Glomerular visceral epithelial cell (primary cell): ENCODE measurements at regions not wholly inside any gene's neighbourhood (a gene's known extent, or its start where the extent isn't known, plus 50 kb on each side); places are given as distances from the start of the nearest gene placed in this dataset.
"Not testable (repeated sequence)": the region's sequence is repeated elsewhere in the genome, so short reads cannot be mapped to it uniquely, and the experiment has no call there.

Experiments
- DNase-seq: peaks from one replicate; pipeline ENCODE4 v3.0.0-alpha.2; 2016; ENCODE audit errors: extremely low spot score

DNA sequence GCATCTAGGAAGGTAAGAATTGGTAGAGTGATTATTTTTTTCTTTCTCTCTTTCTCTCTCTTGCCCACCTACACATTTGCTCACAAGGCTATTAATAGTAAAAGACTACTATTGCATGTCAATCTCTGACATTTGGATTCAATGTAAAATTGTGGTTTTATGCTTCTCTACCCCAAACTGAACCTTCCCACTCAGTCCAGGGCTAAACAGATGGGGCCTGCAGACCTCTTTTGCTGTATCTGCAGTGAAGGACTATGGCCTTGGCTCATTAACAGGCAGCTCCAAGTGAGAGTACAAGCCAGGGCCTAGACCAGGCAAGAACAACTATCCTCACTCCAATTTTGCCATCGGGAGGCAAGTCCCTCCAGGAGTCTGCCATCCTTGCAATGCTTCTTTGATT lies 68.3 kb upstream of the ARL4C start:
- no peak for DNase-seq

DNA sequence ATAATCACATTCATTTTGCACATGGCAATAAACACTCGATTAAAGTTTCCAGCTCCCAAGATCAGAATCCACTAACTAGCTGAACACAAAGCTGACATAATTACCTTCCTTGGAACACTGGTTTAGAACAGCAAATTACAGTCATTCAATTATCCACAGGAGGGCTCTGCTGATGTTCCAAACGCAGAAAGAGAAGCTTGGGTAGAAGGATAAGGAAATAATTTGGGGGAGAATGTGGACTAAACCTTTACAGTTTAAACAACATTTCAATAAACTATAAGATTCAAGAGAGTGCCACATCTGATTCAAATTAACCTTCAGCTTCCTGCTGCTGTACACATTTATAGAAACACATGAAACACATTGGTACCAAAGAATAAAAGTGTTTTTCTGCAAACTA lies 67.8 kb upstream of the ARL4C start:
- no peak for DNase-seq

DNA sequence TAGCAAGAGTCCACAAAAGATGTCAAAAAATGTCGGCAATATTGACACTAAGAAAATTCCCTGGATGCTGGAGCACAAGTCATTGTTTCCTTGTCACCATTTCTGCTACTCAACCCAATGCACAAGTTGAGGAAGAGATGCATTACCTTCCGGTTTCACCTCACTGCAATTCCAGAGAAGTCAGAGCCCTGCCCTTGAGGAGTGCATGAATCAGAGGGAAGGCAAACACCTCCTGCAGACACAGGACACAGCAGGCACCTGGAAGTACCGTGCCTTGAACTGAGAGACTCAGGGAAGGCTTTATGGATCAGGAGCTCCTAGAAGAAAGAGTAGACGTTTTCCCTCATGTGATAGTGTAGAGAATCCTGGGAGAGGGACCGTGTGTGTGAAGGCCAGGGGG lies 62.7 kb upstream of the ARL4C start:
- no peak for DNase-seq

DNA sequence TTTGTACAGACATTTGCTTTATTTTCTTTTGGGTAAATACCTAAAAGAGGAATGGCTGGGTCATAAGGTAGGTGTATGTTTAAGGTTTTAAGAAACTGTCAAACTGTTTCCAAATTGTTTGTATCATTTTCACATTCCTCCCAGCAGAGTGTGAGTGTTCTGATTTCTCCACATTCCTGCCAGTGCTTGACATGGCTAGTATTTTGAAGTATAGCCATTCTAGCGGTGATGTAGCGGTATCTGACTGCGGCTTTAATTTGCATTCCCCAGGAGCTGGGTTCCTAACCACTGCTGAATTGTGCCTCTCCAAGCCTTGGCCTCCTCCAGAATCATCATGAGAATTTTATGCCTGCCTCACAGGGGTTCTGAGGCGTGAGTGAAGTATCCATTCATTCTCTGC lies 61.8 kb upstream of the ARL4C start:
- no peak for DNase-seq

DNA sequence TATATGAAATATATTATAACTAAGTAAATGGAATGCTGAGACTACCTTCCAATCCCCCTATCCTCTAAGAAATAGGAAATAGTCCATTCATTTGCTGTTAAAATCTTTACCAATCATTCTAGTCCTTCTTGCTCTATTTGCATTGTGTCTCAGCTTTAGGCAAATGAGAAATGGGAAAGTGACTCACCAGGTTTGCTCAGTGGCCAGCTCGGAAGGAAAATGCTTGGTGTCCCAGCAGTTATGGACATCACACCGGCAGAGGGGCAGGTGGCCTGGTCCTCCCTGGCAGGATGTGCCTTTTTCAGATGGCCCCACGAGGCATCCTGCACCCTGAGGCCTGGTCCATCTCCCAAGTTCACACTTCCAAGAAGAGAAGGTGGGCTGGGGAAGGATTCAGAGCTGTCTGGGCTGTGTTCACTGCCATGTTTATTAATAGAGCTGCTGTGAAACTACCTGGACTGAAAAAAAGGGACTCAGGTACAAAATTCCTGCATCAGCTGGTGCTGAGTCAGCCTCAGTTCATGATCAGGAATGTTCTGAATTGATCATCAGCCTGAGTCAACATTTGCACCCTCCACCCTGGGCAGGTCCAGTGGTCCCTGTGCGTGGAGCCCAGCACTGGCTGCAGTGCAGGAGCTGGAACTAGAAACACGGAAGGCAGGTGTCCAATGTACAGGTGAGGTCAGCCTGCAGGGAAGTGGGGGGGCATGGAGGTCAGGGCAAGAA lies 60.1 kb upstream of the ARL4C start:
- DNase-seq = peak; percentile 42

DNA sequence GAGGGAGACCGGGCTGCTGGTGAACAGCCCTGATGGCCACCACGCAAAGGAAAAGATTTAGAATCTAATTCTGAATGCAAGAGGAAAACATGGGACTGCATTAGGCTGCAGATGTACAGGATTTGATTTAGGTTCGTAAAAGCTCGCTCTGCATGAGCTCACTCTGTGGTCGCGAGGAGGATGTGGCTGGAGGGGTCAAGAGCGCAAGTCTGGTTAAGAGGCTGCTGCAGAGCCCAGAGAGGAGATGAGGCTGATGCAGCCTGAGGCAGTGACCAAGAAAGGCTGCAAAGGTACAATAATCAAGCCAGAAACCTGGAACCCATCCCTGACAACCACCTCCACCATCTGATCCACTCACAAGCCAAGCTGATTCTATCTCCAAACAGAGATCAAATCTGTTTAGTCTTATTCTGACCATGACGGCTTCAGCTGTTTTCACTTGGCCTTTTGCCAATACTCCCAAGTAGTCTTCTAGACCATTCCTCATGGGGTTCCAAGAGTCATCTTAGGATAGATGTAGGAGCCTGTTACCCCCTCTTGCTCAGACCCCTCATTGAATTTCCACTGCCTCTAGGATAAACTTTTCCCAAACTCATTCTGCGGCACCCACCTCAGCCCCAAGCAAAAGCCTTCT lies 58.9 kb upstream of the ARL4C start:
- peak; percentile 16 for DNase-seq

DNA sequence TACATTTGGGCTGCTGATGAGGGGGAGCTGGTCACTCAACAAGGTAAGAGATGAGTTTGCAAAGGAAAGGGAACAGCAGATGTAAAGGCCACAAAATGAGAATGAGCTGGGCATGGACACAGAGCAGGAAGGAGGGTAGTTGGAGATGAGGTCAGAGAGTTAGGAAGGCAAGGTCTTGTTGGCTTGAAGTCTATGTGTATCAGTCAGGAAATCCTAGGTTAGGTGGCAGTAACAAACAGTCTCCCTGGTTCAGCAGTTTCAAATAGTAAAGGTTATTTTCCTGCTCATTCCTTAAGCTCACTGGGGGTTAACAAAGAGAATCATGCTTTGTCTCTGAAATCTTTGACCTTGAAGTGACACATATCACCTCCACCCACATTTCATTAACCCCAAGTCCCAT lies 58.3 kb upstream of the ARL4C start:
- no peak for DNase-seq

DNA sequence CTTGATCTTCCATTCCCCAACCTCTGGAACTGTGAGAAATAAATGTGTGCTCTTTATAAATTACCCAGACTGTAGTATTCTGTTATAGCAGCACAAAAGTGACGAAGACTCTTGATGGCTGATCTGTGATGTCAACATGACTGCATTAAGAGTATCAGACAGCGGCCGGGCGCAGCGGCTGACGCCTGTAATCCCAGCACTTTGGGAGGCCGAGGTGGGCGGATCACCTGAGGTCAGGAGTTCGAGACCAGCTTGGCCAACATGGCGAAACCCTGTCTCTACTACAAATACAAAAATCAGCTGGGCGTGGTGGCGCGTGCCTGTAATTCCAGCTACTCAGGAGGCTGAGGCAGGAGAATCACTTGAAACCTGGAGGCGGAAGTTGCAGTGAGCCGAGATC lies 56.3 kb upstream of the ARL4C start:
- not testable (repeated sequence) for DNase-seq

DNA sequence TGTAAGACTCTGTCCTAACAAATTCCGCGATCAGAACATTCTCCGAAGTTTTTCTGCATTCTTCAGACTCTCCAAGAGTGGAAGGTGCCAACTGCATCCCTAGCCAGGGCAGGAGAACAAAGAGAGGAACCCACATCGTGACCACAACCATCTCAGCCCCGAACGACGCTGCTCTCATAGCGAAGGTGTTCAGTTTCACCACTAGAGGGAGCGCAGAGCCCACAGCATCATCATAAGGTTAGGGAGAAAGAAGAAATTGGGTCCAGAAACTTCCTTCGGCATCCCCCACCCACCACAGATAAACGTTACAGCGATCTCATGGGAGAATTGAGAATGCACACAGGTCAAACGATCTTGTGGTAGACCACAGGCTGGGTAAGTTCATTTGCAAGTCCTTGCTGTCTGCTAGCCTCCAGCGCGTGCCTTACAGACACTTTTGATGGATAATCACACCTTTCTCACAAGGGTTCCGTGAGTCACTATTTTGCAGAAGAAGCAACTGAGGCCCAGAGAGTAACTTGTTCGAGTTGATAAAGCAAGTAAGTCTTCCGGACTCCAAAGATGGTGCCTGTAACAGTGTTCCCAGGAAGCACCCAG lies 53.7 kb upstream of the ARL4C start:
- peak; percentile 92 for DNase-seq

DNA sequence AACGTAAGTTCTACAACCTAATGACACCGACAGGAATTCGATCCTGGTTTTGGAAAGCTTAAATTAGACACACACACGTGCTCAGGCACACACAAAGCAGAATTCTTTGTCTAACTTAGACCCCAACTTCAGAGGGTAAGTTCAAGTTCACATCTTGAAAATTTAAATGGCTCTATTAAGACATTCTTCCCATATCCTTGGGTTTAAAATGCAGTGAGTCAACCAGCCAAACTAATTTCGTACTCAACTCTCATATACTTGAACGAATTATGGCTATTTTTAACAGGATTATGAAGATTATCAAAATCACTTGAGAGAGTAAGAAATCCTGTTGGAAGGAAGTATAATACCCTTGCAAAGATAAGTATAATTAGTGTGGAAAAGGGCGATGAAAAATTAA lies 53.2 kb upstream of the ARL4C start:
- no peak for DNase-seq

DNA sequence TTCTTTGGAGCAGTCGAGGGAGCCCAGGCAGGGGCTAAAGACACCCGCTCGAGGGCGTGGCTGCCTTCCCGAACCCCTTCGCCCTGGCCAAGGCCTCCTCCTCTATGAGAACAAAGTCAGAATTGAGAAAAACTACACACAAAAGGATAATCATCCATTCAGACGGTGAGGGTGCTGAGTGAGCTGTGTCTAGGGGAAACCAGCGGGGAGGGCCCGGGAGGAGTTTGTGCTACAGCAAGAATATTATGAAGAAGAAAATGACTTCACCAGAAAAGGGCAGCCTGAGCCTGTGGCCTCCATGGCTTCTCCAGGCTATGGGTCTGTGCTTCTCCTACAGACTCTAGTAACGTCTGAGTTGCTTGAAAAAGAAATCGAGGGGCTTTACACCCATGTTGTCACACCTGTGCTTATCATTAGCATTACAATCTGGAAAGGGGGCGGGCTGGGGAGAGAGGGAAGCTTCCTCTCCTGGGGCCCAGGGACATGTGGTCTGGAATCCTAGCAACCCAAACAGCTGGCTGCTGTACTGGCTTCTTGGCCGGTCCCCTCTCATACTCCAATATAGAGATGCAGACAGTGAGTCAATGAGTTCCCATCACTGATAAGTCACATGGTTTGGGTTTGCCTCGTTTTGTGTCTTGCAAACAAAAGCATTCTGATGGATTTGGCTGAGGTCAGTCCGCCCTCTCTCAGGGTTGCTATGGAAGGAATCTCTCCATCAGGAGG lies 52.0 kb upstream of the ARL4C start:
- DNase-seq = no peak

DNA sequence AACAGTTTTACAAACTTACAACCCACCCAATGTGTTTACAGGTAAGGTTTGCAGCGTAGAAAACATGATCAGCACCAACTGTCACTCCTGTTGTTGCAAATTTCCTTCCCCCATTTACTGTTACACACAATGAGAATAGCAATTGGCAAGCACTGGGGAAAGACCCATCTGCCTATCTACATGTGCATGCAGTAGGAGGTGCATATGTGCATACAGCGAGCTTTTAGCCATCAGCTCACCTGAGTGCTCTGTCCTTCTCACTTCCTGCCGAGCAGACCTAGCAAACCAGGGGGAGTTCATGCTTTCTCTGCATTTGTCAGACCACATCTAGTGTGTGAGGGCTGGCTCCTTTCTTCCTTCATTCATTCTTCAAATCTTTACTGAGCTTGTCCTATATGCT lies 49.9 kb upstream of the ARL4C start:
- no peak for DNase-seq
